Gastroesophageal sphincter (tissue), 4 donors: ENCODE measurements at regions not wholly inside any gene's neighbourhood (a gene's known extent, or its start where the extent isn't known, plus 50 kb on each side); places are given as distances from the start of the nearest gene placed in this dataset.

Experiments used
- ATAC-seq: fragments of 150-250 bp; one replicate; pipeline ENCODE4 v1.9.1; 2016; ENCODE audit warnings: mild to moderate bottlenecking, moderate library complexity
- H3K27ac ChIP-seq, 4 donors: fragments of 200-600 bp; sonication (generic) in 3 of 4; 1 replicate in 3 of 4; 2 replicates in 1 of 4; pipeline ENCODE4 v1.5.1; 2016 to 2019
- H3K27me3 ChIP-seq: fragments of 200-600 bp; sonication (generic); one replicate; pipeline ENCODE4 v1.5.1; 2019
- H3K36me3 ChIP-seq, 2 donors: fragments of 200-600 bp; sonication (generic); one replicate each; pipeline ENCODE4 v1.5.1; 2019; ENCODE audit warnings: control low read depth in 1 of 2
- H3K4me1 ChIP-seq, 3 donors: fragments of 200-600 bp; sonication (generic); 1 replicate in 2 of 3; 2 replicates in 1 of 3; pipeline ENCODE4 v1.5.1; 2016 to 2019; ENCODE audit warnings: control low read depth in 2 of 3
- H3K4me3 ChIP-seq, 2 donors: fragments of 200-600 bp; sonication (generic); one replicate each; pipeline ENCODE4 v1.5.1; 2019; ENCODE audit warnings: mild to moderate bottlenecking in 1 of 2, moderate library complexity in 1 of 2
- H3K9me3 ChIP-seq, 3 donors: fragments of 200-600 bp; sonication (generic); one replicate each; pipeline ENCODE4 v1.5.1; 2017 to 2019; ENCODE audit warnings: control low read depth in 2 of 3
- EP300 ChIP-seq: sonication (generic); formaldehyde crosslinking; IDR thresholded peaks from one replicate; pipeline ENCODE4 v1.6.1; 2017; ENCODE audit warnings: antibody characterized with exemption, mild to moderate bottlenecking
- POLR2A ChIP-seq, 2 donors: fragments of 450-650 bp; IDR thresholded peaks; one replicate each; pipeline ENCODE4 v1.6.1; 2017; ENCODE audit warnings: antibody characterized with exemption in 2 of 2, mild to moderate bottlenecking in 2 of 2, moderate library complexity in 1 of 2
- POLR2AphosphoS5 ChIP-seq: sonication (generic); formaldehyde crosslinking; IDR thresholded peaks from one replicate; pipeline ENCODE4 v1.6.1; 2017; ENCODE audit warnings: antibody characterized with exemption
- WGBS, 2 donors: methylation state at CpG; one replicate each; pipeline ENCODE4 v1.1.5; 2018; ENCODE audit warnings: low coverage in 1 of 2; 5-methylcytosine and 5-hydroxymethylcytosine counted together
- TF ChIP-seq, protein P1 (sequence below), 4 experiments: fragments of 200-600 bp in 2 of 4; fragments of 450-650 bp in 2 of 4; sonication (generic) in 1 of 4; IDR thresholded peaks; one replicate each; pipeline ENCODE4 v1.5.1; 2017 to 2019; ENCODE audit warnings: antibody characterized with exemption in 4 of 4, mild to moderate bottlenecking in 2 of 4, moderate library complexity in 2 of 4

DNA sequence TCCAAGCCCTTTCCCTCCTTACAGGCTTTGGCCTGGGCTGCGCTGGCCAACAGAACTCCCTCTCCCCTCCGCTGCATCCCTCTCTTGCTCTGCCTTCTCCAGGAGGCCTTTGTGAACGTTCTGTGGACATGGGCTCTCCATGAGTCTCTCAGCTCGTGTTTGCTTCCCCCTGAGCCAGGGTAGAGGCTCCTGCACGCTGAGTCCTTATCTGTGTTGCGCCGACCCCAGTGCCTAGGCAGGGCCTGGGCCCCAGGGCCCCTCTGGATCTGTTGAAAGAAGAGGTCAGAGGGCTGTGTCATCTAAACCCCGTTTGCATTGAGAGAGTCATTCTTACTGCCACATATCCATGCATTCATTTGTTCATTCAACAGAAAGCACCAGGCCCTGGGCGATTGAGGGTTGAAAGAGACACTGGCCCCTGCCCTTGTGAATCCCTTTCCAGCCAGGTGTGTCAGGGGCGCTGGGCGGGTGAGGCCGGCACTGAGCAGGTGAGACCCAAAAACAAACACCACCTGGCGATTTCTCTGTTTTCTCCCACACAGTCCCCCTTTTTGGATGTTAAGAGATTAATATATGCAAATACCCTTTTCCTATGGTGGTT, 111.2 kb upstream of the IER5L start:
- Histone ChIP-seq H3K27me3 (no peaks in the 10 kb centered on the region), H3K9me3 (no peaks in the 10 kb centered on the region), H3K36me3 (no peaks in the 10 kb centered on the region), H3K27ac (no peak overlapping the region), H3K4me3 (no peak overlapping the region), H3K4me1 (no peaks in the 10 kb centered on the region)
- TF ChIP-seq, protein P1, sequence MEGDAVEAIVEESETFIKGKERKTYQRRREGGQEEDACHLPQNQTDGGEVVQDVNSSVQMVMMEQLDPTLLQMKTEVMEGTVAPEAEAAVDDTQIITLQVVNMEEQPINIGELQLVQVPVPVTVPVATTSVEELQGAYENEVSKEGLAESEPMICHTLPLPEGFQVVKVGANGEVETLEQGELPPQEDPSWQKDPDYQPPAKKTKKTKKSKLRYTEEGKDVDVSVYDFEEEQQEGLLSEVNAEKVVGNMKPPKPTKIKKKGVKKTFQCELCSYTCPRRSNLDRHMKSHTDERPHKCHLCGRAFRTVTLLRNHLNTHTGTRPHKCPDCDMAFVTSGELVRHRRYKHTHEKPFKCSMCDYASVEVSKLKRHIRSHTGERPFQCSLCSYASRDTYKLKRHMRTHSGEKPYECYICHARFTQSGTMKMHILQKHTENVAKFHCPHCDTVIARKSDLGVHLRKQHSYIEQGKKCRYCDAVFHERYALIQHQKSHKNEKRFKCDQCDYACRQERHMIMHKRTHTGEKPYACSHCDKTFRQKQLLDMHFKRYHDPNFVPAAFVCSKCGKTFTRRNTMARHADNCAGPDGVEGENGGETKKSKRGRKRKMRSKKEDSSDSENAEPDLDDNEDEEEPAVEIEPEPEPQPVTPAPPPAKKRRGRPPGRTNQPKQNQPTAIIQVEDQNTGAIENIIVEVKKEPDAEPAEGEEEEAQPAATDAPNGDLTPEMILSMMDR (IDR thresholded peaks at IDR 0.05), result no peak
- no peak for TF ChIP-seq POLR2AphosphoS5
- no peak for TF ChIP-seq EP300
- TF ChIP-seq POLR2A (IDR thresholded peaks at IDR 0.05), result no peak
- WGBS, 2 donors, result 91 to 96% methylated on average over 3 to 8 of the region's 13 CpGs
- no peak for ATAC-seq

DNA sequence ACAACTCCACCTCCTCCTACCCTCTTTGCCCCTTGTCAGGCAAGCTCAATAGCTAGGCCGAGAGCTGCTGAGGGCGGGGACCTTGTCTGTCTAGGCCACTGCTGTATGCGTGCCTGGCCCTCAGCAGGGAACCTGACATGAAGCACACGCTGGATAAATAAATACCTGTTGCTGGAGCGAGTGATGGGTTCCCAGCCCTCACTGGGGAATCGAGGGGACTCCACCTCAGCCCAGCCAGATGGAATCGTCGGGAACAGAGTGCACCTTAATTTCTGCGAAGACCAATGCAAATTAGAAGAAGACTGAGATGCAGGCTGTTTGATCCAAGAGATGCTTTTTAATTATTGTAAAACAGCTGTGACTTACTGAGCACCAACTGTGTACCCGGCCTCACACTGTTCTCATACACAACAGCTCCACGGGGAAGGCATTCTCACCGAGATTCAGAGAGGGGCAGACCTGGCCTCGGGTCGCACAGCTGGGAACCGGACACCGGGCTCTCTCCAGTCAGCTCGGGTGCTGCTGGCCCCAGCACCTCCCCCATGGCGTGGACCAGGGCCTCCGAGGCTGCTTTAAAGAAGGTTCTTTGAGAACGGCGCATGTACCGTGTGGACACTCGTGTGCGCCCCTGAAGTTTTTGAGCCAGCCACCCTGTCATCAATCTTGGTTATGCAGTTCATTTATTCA, 109.7 kb upstream of the IER5L start:
- TF ChIP-seq POLR2AphosphoS5 (no peak), EP300 (no peak), POLR2A (IDR thresholded peaks at IDR 0.05) (no peak)
- TF ChIP-seq, protein P1 (IDR thresholded peaks at IDR 0.05), result no peak
- no peak overlapping the region for H3K4me3 ChIP-seq
- H3K27me3 ChIP-seq, result no peaks in the 10 kb centered on the region
- no peak overlapping the region for H3K27ac ChIP-seq
- H3K4me1 ChIP-seq, result no peaks in the 10 kb centered on the region
- WGBS, 2 donors, result 67 to 84% methylated on average over 7 to 8 of the region's 24 CpGs
- no peaks in the 10 kb centered on the region for H3K9me3 ChIP-seq
- ATAC-seq, result no peak
- no peaks in the 10 kb centered on the region for H3K36me3 ChIP-seq

DNA sequence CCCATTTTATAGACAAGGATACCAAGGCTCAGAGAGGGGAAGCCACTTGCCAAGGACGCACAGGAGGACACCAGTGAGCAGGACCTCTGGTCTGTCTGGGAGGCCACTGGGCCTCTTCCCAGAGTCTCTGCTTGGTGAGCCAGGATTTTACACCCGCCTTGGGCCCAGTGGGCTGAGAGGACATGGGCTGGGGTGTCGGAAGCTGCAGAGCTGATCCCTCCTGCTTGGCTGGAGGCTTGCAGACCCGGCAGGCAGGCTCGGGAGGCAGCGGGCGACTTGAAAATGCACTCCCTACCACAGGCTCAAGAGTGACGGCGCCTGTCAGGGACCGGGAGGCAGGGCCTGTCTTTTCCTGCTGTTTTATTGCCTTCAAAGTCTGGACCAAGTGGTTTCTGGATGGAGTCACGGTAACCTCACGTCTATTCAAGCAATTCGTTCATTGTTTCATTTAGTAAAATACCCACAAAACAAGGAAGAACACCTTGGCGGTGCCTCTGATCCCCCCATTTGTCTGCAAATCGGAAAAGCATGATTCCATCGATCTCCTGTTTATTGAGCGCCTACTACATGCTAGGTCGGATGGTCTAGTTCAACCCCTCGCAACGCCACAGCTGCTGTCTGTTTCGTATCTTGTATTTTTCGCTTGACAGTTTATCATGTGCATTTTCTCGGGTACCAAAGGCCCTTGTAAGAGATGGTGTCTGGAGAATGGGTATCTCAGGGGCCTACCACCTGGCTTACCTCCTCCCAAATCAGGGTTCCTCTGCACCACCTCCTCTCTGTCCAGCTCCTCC, 108.1 kb upstream of the IER5L start:
- Histone ChIP-seq H3K27me3 (no peaks in the 10 kb centered on the region), H3K36me3 (no peaks in the 10 kb centered on the region), H3K9me3 (no peaks in the 10 kb centered on the region), H3K4me3 (no peak overlapping the region), H3K4me1 (peaks cover 0 to 5% (median 0%) of the 10 kb centered on the region in 3 donors), H3K27ac (no peak overlapping the region)
- WGBS, 2 donors, result 82 to 95% methylated on average over 13 to 15 of the region's 23 CpGs
- no peak for ATAC-seq
- TF ChIP-seq POLR2A (IDR thresholded peaks at IDR 0.05) (no peak), EP300 (no peak), POLR2AphosphoS5 (no peak)
- TF ChIP-seq, protein P1 (IDR thresholded peaks at IDR 0.05), result no peak

DNA sequence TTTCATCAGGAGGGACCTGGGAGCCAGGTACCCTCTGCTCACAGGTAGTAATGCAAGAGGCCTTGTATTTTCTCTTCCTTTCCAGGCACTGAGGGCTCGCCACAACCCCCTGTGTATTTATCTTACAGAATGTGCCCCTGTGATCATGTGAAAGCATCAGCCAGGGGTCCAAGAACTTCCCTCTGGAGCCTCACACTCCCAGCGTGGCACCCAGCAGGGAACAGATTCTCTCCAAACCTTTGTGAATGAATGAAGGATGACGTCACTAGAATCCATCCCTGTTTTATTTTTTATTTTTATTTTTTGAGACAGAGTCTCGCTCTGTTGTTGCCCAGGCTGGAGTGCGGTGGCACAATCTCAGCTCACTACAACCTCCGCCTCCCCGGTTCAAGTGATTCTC, 107.3 kb upstream of the IER5L start:
- Histone ChIP-seq H3K36me3 (no peaks in the 10 kb centered on the region), H3K9me3 (no peaks in the 10 kb centered on the region), H3K27ac (no peak overlapping the region), H3K4me1 (peaks cover 0 to 5% (median 0%) of the 10 kb centered on the region in 3 donors), H3K4me3 (no peak overlapping the region), H3K27me3 (no peaks in the 10 kb centered on the region)
- TF ChIP-seq, protein P1 (IDR thresholded peaks at IDR 0.05), result no peak
- TF ChIP-seq POLR2A (IDR thresholded peaks at IDR 0.05) (no peak), EP300 (no peak), POLR2AphosphoS5 (no peak)
- ATAC-seq, result no peak
- 95% methylated on average over 7 of the region's 7 CpGs; no CpG with 5 or more reads in 1 of the 2 donors for WGBS, 2 donors
